SKM-1 (cell line): ENCODE measurements at regions not wholly inside any gene's neighbourhood (a gene's known extent, or its start where the extent isn't known, plus 50 kb on each side); places are given as distances from the start of the nearest gene placed in this dataset.
"Not testable (repeated sequence)": the region's sequence is repeated elsewhere in the genome, so short reads cannot be mapped to it uniquely, and the experiment has no call there.

Experiments used
- DNase-seq: peaks from one replicate; lab custom pipeline; 2025; ENCODE audit not compliant: unreplicated experiment; lab: John Stamatoyannopoulos, UW

- DNase-seq, result no peak
These were observed 130.4 kb upstream of the PAK3 start for GRCh38 chrX:110965409-110966090.

- no peak for DNase-seq
These were observed 131.2 kb upstream of the PAK3 start for GRCh38 chrX:110964786-110965185.

GRCh38 chrX:110962451-110962850, 133.5 kb upstream of the PAK3 start:
- no peak for DNase-seq

GRCh38 chrX:110955706-110956105, 140.3 kb upstream of the PAK3 start:
- DNase-seq, result no peak

GRCh38 chrX:110954428-110955100, 141.4 kb upstream of the PAK3 start:
- no peak for DNase-seq

- DNase-seq, result no peak
These were observed 144.3 kb upstream of the PAK3 start for GRCh38 chrX:110951472-110952269.

GRCh38 chrX:110944751-110945675, 149.4 kb upstream of the CHRDL1 start:
- DNase-seq, result no peak

- DNase-seq, result no peak
These were observed 148.7 kb upstream of the CHRDL1 start for GRCh38 chrX:110944311-110944750.

- no peak for DNase-seq
These were observed 146.3 kb upstream of the CHRDL1 start for GRCh38 chrX:110941906-110942305.

GRCh38 chrX:110938977-110939732, 143.5 kb upstream of the CHRDL1 start:
- DNase-seq, result no peak

- DNase-seq, result no peak
These were observed 129.3 kb upstream of the CHRDL1 start for GRCh38 chrX:110924871-110925270.

- DNase-seq, result no peak
These were observed 125.4 kb upstream of the CHRDL1 start for GRCh38 chrX:110920991-110921390.

- no peak for DNase-seq
These were observed 120.0 kb upstream of the CHRDL1 start for GRCh38 chrX:110915570-110915969.

- no peak for DNase-seq
These were observed 119.5 kb upstream of the CHRDL1 start for GRCh38 chrX:110915111-110915510.

GRCh38 chrX:110914281-110914680, 118.7 kb upstream of the CHRDL1 start:
- no peak for DNase-seq

- not testable (repeated sequence) for DNase-seq
These were observed 109.1 kb upstream of the CHRDL1 start for GRCh38 chrX:110904747-110905146.

- DNase-seq, result no peak
These were observed 86.4 kb upstream of the CHRDL1 start for GRCh38 chrX:110881971-110882370.

- no peak for DNase-seq
These were observed 81.7 kb upstream of the CHRDL1 start for GRCh38 chrX:110877326-110877725.

GRCh38 chrX:110871839-110872238, 76.2 kb upstream of the CHRDL1 start:
- DNase-seq, result no peak

- no peak for DNase-seq
These were observed 70.8 kb upstream of the CHRDL1 start for GRCh38 chrX:110866421-110866820.
